SK-N-SH treated with all-trans-retinoic acid at 6 μM for 48 hours (cell line): ENCODE measurements at regions not wholly inside any gene's neighbourhood (a gene's known extent, or its start where the extent isn't known, plus 50 kb on each side); places are given as distances from the start of the nearest gene placed in this dataset.

Source experiments
- ARNTL ChIP-seq: fragments of 450-650 bp; formaldehyde crosslinking; IDR thresholded peaks from 2 replicates; pipeline ENCODE4 v1.5.0; 2020; ENCODE audit warnings: low read depth, mild to moderate bottlenecking, moderate library complexity, borderline replicate concordance
- BACH2 ChIP-seq: fragments of 250-450 bp; sonication (Bioruptor Pico); IDR thresholded peaks from 2 replicates; pipeline ENCODE4 v1.9.0; 2021; ENCODE audit warnings: mild to moderate bottlenecking, borderline replicate concordance
- ISL1 ChIP-seq: fragments of 250-450 bp; sonication (Bioruptor Pico); IDR thresholded peaks from 2 replicates; pipeline ENCODE4 v2.1.2; 2022; ENCODE audit warnings: mild to moderate bottlenecking, moderate library complexity
- PATZ1 ChIP-seq: fragments of 250-450 bp; sonication (Bioruptor Pico); IDR thresholded peaks from 2 replicates; pipeline ENCODE4 v1.8.0; 2020; ENCODE audit warnings: mild to moderate bottlenecking, moderate library complexity, borderline replicate concordance
- PPARA ChIP-seq: fragments of 250-450 bp; sonication (Bioruptor Pico); IDR thresholded peaks from 2 replicates; pipeline ENCODE4 v1.5.0; 2020; ENCODE audit warnings: mild to moderate bottlenecking, borderline replicate concordance
- RARB ChIP-seq: fragments of 250-450 bp; sonication (Bioruptor Pico); IDR thresholded peaks from 2 replicates; pipeline ENCODE4 v1.8.0; 2021; ENCODE audit warnings: mild to moderate bottlenecking, moderate library complexity
- TOX ChIP-seq: fragments of 250-450 bp; sonication (Bioruptor Pico); IDR thresholded peaks from 2 replicates; pipeline ENCODE4 v1.8.0; 2021; ENCODE audit warnings: mild to moderate bottlenecking, moderate library complexity, borderline replicate concordance
- ZFP3 ChIP-seq: fragments of 250-450 bp; sonication (Bioruptor Pico); IDR thresholded peaks from 2 replicates; pipeline ENCODE4 v1.5.0; 2020; ENCODE audit warnings: mild to moderate bottlenecking, moderate library complexity
- ZFP30 ChIP-seq: fragments of 450-650 bp; formaldehyde crosslinking; IDR thresholded peaks from 2 replicates; pipeline ENCODE4 v1.5.0; 2022; ENCODE audit warnings: mild to moderate bottlenecking, moderate library complexity
- TF ChIP-seq, protein P1 (sequence below): fragments of 250-450 bp; sonication (Bioruptor Pico); IDR thresholded peaks from 2 replicates; pipeline ENCODE4 v1.5.0; 2020; ENCODE audit warnings: mild to moderate bottlenecking, moderate library complexity
- TF ChIP-seq, protein P2 (sequence below): fragments of 250-450 bp; sonication (Bioruptor Pico); IDR thresholded peaks from 2 replicates; pipeline ENCODE4 v1.8.0; 2021; ENCODE audit warnings: low read depth, mild to moderate bottlenecking, moderate library complexity, borderline replicate concordance

GRCh38 chr10:108639010-108639409 lies 1284.3 kb downstream of the XPNPEP1 start:
- TF ChIP-seq ZFP30 (CRISPR knock-in tag) (no peak), TOX (CRISPR knock-in tag) (no peak), PPARA (CRISPR knock-in tag) (no peak), ARNTL (CRISPR knock-in tag) (no peak), ISL1 (CRISPR knock-in tag) (no peak), RARB (CRISPR knock-in tag) (no peak), BACH2 (CRISPR knock-in tag) (no peak), ZFP3 (CRISPR knock-in tag) (no peak), PATZ1 (no peak)
- TF ChIP-seq, protein P1, sequence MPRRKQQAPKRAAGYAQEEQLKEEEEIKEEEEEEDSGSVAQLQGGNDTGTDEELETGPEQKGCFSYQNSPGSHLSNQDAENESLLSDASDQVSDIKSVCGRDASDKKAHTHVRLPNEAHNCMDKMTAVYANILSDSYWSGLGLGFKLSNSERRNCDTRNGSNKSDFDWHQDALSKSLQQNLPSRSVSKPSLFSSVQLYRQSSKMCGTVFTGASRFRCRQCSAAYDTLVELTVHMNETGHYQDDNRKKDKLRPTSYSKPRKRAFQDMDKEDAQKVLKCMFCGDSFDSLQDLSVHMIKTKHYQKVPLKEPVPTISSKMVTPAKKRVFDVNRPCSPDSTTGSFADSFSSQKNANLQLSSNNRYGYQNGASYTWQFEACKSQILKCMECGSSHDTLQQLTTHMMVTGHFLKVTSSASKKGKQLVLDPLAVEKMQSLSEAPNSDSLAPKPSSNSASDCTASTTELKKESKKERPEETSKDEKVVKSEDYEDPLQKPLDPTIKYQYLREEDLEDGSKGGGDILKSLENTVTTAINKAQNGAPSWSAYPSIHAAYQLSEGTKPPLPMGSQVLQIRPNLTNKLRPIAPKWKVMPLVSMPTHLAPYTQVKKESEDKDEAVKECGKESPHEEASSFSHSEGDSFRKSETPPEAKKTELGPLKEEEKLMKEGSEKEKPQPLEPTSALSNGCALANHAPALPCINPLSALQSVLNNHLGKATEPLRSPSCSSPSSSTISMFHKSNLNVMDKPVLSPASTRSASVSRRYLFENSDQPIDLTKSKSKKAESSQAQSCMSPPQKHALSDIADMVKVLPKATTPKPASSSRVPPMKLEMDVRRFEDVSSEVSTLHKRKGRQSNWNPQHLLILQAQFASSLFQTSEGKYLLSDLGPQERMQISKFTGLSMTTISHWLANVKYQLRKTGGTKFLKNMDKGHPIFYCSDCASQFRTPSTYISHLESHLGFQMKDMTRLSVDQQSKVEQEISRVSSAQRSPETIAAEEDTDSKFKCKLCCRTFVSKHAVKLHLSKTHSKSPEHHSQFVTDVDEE (CRISPR knock-in tag), result no peak
- TF ChIP-seq, protein P2, sequence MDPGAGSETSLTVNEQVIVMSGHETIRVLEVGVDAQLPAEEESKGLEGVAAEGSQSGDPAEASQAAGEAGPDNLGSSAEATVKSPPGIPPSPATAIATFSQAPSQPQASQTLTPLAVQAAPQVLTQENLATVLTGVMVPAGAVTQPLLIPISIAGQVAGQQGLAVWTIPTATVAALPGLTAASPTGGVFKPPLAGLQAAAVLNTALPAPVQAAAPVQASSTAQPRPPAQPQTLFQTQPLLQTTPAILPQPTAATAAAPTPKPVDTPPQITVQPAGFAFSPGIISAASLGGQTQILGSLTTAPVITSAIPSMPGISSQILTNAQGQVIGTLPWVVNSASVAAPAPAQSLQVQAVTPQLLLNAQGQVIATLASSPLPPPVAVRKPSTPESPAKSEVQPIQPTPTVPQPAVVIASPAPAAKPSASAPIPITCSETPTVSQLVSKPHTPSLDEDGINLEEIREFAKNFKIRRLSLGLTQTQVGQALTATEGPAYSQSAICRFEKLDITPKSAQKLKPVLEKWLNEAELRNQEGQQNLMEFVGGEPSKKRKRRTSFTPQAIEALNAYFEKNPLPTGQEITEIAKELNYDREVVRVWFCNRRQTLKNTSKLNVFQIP, result no peak
